SK-N-SH (cell line): ENCODE measurements at regions not wholly inside any gene's neighbourhood (a gene's known extent, or its start where the extent isn't known, plus 50 kb on each side); places are given as distances from the start of the nearest gene placed in this dataset.

Experiments used
- ELF1 ChIP-seq: IDR thresholded peaks from 2 replicates; pipeline ENCODE4 v1.4.0; 2012
- EP300 ChIP-seq, 2 experiments: IDR thresholded peaks; 2 replicates each; pipeline versions ENCODE4 v1.4.0 to v1.6.1; 2012; ENCODE audit warnings: borderline replicate concordance in 1 of 2, low read depth in 1 of 2, low read length in 1 of 2
- POLR2AphosphoS5 ChIP-seq: IDR thresholded peaks from 2 replicates; pipeline ENCODE4 v1.6.1; 2012; ENCODE audit warnings: low read depth, low read length
- TF ChIP-seq, protein P1 (sequence below): fragments of 200-600 bp; sonication (generic); IDR thresholded peaks from 2 replicates; pipeline ENCODE4 v1.6.1; 2017; ENCODE audit warnings: antibody characterized with exemption, mild to moderate bottlenecking, moderate library complexity

DNA sequence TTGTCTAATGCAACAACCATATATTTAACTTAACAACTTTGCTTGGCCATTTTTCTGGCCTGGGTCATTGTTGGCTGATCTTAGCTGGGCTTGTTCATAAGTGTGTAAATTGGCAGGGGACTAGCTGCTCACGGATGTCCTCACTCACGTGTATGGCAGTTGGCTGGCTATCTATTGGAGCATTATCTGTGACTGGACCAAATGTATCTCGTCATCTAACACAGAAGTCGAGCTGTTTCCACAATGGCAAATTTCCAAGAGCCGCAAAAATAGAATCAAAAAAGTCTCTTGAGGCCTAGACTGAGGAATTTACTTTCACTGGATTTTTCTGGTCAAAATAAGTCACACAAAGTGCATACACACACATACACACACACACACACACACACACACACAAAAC lies 893.3 kb downstream of the FAM181B start:
- TF ChIP-seq, protein P1, sequence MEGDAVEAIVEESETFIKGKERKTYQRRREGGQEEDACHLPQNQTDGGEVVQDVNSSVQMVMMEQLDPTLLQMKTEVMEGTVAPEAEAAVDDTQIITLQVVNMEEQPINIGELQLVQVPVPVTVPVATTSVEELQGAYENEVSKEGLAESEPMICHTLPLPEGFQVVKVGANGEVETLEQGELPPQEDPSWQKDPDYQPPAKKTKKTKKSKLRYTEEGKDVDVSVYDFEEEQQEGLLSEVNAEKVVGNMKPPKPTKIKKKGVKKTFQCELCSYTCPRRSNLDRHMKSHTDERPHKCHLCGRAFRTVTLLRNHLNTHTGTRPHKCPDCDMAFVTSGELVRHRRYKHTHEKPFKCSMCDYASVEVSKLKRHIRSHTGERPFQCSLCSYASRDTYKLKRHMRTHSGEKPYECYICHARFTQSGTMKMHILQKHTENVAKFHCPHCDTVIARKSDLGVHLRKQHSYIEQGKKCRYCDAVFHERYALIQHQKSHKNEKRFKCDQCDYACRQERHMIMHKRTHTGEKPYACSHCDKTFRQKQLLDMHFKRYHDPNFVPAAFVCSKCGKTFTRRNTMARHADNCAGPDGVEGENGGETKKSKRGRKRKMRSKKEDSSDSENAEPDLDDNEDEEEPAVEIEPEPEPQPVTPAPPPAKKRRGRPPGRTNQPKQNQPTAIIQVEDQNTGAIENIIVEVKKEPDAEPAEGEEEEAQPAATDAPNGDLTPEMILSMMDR = no peak
- no peak for TF ChIP-seq POLR2AphosphoS5
- TF ChIP-seq EP300 (IDR thresholded peaks at IDR 0.05; ENCODE audit: borderline replicate concordance in 1 of 2, low read depth in 1 of 2, low read length in 1 of 2) = no peak
- no peak for TF ChIP-seq ELF1
